ENCODE measurements at regions not wholly inside any gene's neighbourhood (a gene's known extent, or its start where the extent isn't known, plus 50 kb on each side); places are given as distances from the start of the nearest gene placed in this dataset.

DNA sequence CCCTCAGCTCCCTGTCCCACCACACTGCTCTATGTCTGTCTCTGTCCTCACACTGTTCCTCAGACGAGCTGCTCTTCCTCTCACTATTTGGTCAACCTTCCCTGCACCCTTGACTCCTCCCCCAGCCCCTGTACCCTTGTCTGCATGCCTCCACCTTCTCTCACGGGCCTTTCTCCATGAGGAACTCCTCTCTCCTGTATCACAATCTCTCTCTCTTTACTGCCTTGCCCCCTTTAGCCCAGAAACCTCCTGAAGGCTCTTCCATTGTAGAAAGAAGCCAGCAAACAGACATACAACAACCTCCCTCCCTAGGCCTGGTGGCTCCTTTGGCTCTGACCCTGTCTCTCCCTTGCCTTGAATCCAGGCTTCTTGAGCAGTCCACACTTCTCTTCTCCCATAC lies 251.6 kb upstream of the CSF3R start:
- H3K4me3 ChIP-seq (ENCODE audit: extremely low read depth in 1 of 4, insufficient read depth in 2 of 4, low read depth in 3 of 4, low read length in 4 of 4) = no peak overlapping the region
- H4K20me1 ChIP-seq (replicated peaks in 1 of 2; ENCODE audit: control insufficient read depth in 1 of 2, insufficient read depth in 2 of 2, low read length in 2 of 2) = no peaks in the 10 kb centered on the region
- H3K36me3 ChIP-seq (ENCODE audit: control insufficient read depth in 2 of 4, insufficient read depth in 4 of 4, low read length in 3 of 4) = no peaks in the 10 kb centered on the region
- no peak overlapping the region for H4K5ac ChIP-seq (ENCODE audit: insufficient read length, low read depth, low read length)
- ChIA-PET POLR2A (ENCODE audit: partially characterized antibody) (no interaction called here), CTCF (ENCODE audit: partially characterized antibody) (interaction anchor here (0.9 to 1.4 kb wide), 4 partner anchors 9 to 104 kb away, joined by 3 to 6 read pairs (median 4); no protein-coding TSS in a partner anchor)
- H3K4me2 ChIP-seq (ENCODE audit: insufficient read depth in 1 of 2, low read depth in 2 of 2, low read length in 2 of 2) = no peak overlapping the region
- H2BK120ac ChIP-seq (replicated peaks; ENCODE audit: low read depth, low read length) = no peak overlapping the region
- H3K9me3 ChIP-seq (ENCODE audit: insufficient read depth in 2 of 2, low read depth in 1 of 2, low read length in 1 of 2) = no peaks in the 10 kb centered on the region
- H3K4me1 ChIP-seq (replicated peaks in 1 of 4; ENCODE audit: control insufficient read depth in 3 of 4, insufficient read depth in 4 of 4, low read length in 3 of 4) = peaks cover 0 to 20% (median 7%) of the 10 kb centered on the region in 4 experiments; a peak in 5 of 7 replicates
- no peak overlapping the region for H3K23ac ChIP-seq (ENCODE audit: insufficient read length)
- H2BK5ac ChIP-seq (ENCODE audit: low read depth, low read length) = no peak overlapping the region
- H3K27me3 ChIP-seq (replicated peaks in 1 of 4; ENCODE audit: control insufficient read depth in 3 of 4, extremely low read depth in 1 of 4, insufficient read depth in 3 of 4, low read length in 3 of 4) = no peaks in the 10 kb centered on the region
- no peak for FAIRE-seq
- H3K79me1 ChIP-seq (ENCODE audit: low read depth, low read length) = no peaks in the 10 kb centered on the region
- no peak overlapping the region for H3K9ac ChIP-seq (replicated peaks in 1 of 4; ENCODE audit: extremely low read depth in 1 of 4, low read depth in 3 of 4, low read length in 3 of 4)
- no peak overlapping the region for H2AFZ ChIP-seq (ENCODE audit: low read length)
- H4K91ac ChIP-seq (replicated peaks; ENCODE audit: insufficient read length, low read length) = no peak overlapping the region
- no peaks in the 10 kb centered on the region for H3K79me2 ChIP-seq (ENCODE audit: control insufficient read depth in 1 of 2, insufficient read depth in 2 of 2, low read length in 2 of 2)
- no peak overlapping the region for H2BK15ac ChIP-seq (ENCODE audit: low read length)
- H3K56ac ChIP-seq (replicated peaks; ENCODE audit: insufficient read length, low read depth, low read length) = no peak overlapping the region
- no peak overlapping the region for H2AK5ac ChIP-seq (ENCODE audit: low read depth, low read length)
- H3K14ac ChIP-seq (ENCODE audit: insufficient read length) = no peak overlapping the region
- no peak overlapping the region for H4K8ac ChIP-seq (ENCODE audit: extremely low read depth, insufficient read depth, low read length)
- no peak overlapping the region for H2BK12ac ChIP-seq (ENCODE audit: low read depth, low read length)
- DNase-seq (ENCODE audit: low read depth in 1 of 2, low spot score in 2 of 2) = no peak
- WGBS, 2 experiments (ENCODE audit: extremely low coverage in 1 of 2, insufficient coverage in 1 of 2, insufficient read length in 1 of 2, insufficient replicate concordance in 2 of 2, low coverage in 1 of 2, low lambda C conversion rate in 2 of 2, missing lambda C conversion rate in 1 of 2) = 91% methylated on average over 2 of the region's 2 CpGs; no CpG with 5 or more reads in 1 of the 2 experiments
- TF ChIP-seq BACH1 (IDR thresholded peaks at IDR 0.05; ENCODE audit: low read length) = no peak
- TF ChIP-seq NRF1 (IDR thresholded peaks at IDR 0.05; ENCODE audit: low read depth, low read length) = no peak
- TF ChIP-seq RBBP5 (IDR thresholded peaks at IDR 0.05; ENCODE audit: borderline replicate concordance, low read depth, low read length) = no peak
- no peak for TF ChIP-seq POLR2AphosphoS5 (IDR thresholded peaks at IDR 0.05; ENCODE audit: low read depth, low read length)
- no peak overlapping the region for H3K4ac ChIP-seq (replicated peaks; ENCODE audit: insufficient read length, low read depth, low read length)
- H2BK20ac ChIP-seq (ENCODE audit: low read length) = no peak overlapping the region
- H3K27ac ChIP-seq (ENCODE audit: low read depth, low read length) = no peak overlapping the region
- no peak overlapping the region for H3K18ac ChIP-seq (ENCODE audit: extremely low read depth, low read length)
- H3K23me2 ChIP-seq (ENCODE audit: low read depth, low read length) = no peaks in the 10 kb centered on the region

Data from H1 (cell line).